HG03432 (cell line): ENCODE measurements at regions not wholly inside any gene's neighbourhood (a gene's known extent, or its start where the extent isn't known, plus 50 kb on each side); places are given as distances from the start of the nearest gene placed in this dataset.
"Not testable (repeated sequence)": the region's sequence is repeated elsewhere in the genome, so short reads cannot be mapped to it uniquely, and the experiment has no call there.

ENCODE experiments used
- ATAC-seq: cut with Tn5 transposase; IDR thresholded peaks from one replicate; pipeline ENCODE4 v1.9.1; 2021; ENCODE audit warnings: mild to moderate bottlenecking, moderate library complexity; ENCODE audit not compliant: unreplicated experiment

DNA sequence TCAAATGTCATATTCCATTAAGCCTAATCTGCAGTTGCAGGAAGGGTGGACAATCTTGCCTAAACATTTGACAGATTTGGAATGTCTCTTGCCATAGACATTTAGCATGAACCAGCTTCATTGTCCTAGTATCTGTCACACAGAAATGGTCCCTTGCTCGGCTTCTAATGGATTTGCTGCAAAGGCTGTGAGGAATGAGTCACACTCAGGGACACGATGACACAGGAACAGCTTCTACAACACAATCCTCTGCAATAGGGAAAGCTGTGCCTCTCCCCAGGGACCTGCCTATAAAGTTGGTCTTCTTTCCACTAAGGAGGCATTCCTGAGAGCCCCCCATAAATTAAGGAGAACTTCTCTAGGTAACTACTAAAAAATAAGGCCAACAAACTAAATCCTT lies 155.1 kb upstream of the L3MBTL4 start:
- ATAC-seq, result no peak

DNA sequence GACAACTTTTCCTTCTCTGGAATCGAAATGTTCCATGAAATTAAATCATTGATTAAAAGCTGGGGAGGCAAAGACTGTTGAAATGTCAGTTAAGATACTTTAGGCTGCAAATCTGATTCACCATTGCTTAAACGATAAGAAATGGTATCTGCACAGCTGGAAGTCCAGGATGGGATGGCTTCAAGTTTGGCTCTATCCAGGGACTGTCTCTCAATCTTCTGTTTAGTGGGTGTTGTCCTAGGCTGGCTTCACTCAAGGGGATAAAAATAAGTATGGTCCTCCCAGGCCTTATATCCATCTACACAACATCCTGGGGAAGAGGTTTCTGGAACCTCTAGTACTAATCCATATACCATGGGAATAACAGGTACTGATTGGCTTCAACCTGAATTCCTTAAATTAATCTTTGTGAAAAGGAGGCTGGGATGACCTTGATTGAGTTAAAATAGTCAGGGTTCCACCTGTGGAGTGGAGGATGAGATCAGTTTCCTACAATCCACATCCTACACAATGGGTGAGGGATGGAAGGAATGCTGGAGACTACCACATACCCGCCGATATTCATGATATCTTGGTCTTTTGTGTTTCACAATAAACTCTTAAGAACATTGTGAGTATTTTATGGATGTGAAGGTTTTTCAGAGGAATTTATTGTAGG lies 156.0 kb upstream of the L3MBTL4 start:
- no peak for ATAC-seq

DNA sequence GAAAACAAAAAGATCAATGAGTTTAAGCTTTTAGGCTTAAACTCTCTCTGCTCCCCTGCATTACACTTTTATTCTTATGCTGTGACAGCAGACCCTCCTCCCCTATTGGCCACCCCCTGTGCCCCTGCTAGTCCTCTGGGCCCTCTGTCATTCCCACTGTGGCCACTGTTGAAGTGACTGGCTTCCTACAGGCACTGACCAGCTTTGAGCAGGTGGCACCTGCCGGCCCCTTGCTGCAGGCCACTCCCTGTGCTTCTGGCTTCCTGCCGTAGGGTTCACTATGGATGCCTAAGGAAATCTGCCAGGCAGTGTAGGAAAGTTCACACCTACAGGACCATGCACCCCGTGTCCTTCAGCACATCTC lies 156.5 kb upstream of the L3MBTL4 start:
- no peak for ATAC-seq

DNA sequence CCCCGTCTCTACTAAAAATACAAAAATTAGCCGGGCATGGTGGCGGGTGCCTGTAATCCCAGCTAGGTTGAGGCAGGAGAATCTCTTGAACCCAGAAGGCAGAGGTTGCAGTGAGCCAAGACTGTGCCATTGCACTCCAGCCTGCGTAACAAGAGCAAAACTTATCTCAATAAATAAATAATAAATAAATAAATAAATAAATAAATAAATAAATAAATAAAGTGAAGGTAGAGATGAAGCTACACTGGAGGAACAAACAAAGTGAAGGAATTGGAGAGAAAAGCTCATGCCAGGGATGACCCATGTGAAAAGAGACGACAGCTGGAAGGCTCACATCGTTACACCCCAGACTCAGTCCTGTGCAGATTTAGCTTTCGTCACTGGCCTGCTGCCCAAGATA lies 157.3 kb upstream of the ARHGAP28 start:
- not testable (repeated sequence) for ATAC-seq

DNA sequence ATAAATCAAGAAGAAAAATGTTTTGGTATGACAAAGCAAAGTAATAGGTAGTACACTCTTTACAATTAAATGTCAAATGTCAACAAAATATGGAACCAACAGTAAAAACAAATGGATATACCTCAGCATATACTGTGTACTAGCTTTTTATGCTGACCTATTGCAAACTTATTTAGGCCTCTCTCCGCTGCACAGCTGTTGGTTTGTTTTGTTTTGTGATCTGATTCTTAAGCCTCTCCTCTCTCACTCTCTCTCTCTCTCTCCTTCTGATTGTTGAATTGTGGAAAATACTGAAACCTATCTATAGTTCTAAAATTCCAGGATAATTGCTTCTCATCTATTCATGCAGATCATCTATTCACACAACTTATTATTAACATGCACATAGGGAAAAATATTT lies 154.9 kb upstream of the ARHGAP28 start:
- ATAC-seq, result no peak

DNA sequence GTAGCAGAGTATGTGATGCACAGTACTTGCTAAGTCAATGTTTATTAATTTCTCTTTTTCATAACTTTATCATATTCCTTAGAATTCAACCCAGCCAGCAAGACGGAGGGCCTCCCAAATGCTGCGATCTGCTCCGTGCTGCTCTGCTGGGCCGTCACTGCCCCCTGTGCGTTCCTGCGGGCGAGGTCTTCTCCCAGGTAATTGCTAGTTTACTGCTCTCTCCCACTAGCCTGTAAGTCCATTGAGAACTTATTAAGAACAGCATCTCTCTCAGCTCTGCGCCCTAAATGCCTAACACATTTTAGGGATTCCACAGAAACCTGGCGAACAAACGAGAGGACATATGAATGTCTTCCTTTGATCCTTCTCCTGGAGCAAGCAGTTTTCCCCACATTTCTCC lies 153.6 kb upstream of the ARHGAP28 start:
- ATAC-seq, result no peak

DNA sequence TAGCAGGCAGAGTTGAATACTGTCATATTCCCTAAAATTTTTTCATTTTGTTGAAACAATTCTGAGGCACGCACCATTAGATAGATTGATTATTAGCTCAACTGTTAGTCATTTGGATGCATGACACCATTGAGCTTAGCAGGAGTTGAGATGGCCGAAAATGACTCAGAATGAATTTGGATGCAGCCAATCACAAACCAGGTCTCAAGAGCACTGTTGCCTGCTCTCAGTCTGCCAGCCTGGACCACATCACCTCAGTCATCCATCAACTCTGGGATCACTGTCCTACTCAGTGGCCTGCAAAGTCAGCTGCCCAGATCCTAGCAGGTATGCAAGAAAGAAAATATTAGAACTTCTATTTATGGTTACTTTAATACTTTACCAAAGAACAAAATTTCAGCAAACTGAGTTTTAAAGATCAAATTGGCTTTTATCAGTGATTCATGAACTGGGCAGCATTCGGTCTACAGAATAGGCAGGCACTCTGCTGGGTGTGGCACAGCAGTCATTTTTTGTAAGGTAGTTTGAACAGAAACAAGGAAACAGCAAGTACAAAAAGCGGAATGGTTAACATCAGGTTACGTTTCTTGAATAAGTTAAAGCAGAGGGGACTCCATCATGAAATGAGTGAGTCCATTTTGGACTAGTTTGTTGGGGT lies 152.7 kb upstream of the ARHGAP28 start:
- ATAC-seq, result no peak

DNA sequence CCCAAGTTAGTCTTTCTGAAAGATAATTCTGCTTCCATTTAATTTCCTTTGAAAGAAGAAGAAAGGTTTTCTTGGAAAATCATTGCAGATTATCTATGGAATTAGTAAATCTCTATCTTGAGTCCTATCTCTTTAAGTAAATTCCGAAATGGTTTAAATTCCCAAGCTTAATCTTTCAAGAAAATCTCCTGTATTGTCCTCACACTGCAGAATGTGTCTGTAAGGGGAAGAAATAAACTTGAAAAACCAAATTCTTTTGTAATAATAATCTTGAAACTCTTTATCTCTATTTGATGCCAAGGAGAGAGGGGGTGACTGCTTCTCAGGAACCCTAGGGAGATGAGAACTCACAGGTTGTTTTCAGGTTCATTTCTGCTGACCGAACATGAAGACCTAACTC lies 150.8 kb upstream of the ARHGAP28 start:
- no peak for ATAC-seq

DNA sequence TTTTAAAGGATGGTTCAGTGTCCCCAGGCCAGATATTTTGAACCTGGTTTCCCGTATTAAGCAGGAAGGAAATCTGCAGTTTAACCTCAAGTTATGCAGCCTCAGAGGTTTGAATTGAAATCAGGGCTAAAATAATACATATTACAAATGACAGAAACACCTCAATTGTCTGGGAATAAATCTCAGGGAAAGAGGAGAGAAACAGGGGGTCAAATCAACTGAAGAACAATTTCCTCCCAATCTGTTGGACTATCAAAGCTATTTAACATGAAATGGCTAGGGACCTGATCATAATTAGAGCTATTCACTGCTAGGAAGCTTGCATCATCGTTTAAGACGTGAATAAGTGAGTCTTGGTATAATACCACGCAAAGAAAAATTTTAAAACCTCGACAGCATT lies 150.0 kb upstream of the ARHGAP28 start:
- no peak for ATAC-seq

DNA sequence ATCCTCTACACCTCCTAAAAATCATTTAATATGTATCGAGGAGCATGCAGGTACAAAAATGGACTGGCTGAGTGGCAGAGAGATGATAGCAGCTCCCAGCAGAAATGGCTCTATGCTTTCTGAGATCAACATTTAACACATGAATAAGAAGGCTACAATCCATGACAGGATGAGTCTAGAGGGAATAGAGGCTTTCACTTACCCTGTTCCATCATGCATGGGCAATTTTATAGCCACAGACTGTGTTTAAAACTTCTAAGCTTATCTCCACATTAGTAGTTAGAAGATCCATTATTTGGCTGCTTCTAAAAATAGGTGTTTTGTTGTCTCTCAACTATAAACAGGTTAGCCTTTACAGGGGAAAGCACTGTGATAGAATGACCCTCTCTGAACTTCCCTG lies 149.1 kb upstream of the ARHGAP28 start:
- no peak for ATAC-seq

DNA sequence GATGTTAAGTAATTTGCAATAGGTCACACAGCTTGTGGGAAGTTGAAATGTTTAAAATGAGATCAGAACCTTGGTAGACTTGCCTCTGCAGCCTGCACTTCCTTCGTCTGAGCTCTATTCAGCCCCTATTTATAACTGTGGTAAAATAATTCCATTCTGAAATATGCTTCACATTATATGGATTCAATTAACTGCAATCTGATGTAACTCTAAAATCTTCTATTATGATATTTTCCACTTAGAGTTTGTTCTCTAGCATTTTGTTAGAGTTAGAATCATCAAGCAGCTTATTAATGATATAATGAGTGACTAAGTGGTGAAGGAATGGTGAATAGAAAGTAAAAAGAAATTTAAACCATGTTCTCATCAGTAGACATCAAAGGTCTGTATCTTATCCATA lies 139.6 kb upstream of the ARHGAP28 start:
- no peak for ATAC-seq

DNA sequence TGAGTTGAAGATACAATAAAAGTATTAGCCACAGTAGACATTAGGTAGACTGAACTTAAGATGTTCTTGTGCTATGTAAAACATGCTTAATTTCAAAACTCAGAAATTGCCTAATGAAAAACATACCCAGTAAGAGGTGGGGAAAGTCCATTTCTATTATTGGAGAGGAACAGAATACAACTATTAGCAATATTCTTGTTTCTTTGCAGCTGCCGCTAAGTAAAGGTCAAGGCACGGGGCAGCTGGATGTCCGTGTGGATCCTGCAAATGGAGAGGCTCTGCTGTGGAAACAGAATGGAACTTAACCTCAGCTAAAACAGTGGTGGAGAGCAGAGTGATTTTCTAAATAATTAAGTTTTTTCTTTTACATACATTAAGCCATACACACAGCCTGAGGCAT lies 139.2 kb upstream of the ARHGAP28 start:
- no peak for ATAC-seq

DNA sequence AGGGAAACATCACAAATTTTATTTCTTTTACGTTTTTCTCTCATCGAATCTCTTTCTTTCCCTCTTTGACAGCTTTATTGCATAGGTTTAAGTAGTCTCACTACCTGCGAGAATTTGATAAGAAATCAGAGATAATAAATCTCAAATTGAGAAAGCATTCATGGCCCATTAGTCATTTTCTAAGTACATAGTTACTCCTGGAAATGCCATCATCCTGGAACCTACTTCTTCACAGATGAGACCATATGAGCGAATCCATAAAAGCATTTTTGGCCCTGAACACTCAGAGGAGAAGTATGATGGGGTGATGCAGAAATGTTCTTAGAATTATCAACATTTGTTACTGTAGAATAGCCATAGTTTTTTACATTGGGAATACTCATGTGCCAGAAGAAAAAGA lies 138.0 kb upstream of the ARHGAP28 start:
- ATAC-seq, result no peak

DNA sequence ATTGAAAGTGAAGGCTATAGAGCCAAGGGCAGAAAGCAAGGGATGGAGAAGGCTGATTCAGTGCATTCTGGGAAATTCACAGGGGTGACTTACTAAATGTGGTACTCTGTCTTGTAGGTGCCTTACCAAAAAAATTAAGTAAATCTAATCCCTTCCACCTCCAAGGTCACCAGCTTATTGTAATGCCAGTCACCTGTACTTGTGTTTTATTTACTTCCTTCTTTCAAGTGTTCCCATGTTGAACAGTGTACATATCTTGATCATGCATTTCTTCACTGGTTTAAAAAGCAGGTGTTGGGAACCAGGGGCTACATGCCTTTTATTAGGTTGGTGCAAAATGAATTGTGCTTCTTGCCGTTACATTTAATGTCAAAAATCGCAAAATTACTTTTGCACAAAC lies 137.0 kb upstream of the ARHGAP28 start:
- ATAC-seq, result no peak

DNA sequence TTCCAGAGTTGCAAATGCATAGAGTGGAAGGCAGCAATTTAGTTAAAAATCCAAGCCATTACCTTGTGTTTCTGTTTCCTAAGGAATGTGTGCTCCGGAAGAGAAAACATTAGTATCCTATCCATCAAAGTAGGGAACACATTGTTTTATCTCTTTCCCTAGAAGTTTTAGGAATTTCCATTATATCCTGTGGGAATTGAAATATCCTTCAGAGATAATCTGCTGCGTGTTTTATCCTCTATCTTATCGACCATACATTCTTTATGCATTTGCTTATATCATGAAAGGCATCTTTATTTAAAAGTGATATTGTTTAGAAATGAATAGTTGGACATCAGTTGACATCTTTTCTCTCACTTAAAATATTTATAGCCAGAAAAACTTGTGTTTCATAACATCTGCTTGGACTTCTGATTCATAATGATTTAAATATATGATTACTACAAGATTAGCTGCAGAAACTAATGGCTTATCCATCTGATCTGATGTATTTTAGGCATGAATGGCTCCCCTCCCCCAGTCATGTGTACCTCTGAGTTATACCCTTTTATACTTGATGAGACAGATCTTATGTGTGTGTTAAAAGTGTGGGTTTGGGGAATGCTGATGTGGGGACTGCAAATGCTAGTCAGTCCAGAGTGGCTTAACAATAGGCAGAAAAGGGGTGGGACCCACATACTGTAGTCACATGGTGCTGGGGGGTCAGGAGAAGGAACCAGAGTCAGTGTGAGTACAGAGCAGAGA lies 136.2 kb upstream of the ARHGAP28 start:
- no peak for ATAC-seq

DNA sequence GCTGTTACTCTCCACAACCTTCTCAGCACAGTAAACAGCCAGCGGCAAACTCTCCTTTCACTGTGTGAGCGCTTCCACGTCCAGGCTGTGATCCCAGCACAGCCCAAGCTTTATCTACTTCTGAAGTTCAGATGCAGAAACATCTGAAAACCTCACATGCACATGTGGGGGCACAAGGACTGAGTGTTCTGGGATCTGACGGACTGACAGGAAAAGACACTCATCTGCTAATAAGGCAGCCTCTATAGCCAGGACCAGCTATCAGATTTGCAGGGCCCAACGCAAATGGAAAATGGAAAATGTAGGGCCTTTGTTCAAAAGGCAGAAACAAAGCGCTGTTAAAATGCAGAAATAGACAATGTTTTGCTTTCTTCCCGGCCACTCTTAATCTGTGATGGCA lies 133.8 kb upstream of the ARHGAP28 start:
- no peak for ATAC-seq

DNA sequence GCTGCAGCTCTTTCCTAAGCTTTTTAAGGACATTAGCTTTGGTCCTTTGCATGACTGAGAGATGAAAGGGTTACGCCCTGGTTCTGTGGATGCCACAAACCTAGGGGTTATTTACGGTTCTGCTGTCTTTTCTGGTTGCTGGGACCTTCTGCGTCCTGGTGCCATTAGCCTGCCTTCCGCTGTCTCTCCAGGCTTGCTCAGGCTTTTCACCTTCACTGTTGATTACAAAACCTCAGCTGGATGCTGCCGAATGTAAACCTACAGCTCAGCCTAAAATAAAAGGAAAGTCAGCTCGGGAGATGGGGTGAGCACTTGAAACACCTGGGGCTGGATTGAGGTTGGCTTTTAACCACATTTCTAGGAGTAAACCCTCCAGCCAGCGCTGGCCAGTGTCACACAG lies 130.9 kb upstream of the ARHGAP28 start:
- no peak for ATAC-seq

DNA sequence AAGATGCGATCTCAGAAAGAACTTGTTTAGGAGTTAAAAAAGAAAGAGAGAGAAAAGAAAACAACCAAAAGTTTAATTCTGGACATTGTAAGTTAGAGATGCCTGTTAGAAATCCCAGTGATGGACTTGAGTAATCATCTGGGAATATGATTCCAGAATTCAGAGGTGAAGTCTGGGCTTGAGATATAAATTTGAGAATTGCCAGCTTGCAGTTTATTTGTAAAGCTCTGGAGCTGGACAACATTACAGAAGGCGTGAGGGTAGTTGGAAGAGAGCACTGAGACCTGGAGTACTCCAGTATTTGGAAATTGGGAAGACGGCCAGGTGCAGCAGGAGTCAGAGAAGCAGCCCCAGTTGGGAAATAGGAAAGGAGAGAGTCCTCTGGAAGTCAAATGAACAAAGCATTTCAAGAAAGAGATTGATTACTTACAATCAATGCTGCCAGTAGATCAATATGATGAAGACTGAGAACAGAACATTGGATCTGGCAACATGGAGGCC lies 128.8 kb upstream of the ARHGAP28 start:
- no peak for ATAC-seq

DNA sequence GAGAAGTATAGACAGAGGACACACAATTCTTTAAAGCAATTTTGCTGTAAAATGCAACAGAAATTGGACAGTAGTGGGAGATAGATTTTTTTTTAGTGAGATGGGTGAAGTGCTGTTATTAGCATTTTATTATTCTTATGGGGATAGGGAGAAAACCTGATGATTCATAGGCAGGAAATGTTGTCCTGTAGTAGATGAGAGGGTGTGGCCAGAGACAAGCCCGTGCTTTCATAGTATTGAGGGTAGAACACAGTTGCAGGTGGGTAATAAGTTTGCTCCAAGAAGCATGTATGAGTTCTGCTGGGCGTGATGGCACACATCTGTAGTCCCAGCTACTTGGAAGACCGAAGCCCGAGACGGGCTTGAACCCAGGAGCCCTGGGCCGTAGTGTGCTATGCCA lies 128.3 kb upstream of the ARHGAP28 start:
- ATAC-seq, result no peak

DNA sequence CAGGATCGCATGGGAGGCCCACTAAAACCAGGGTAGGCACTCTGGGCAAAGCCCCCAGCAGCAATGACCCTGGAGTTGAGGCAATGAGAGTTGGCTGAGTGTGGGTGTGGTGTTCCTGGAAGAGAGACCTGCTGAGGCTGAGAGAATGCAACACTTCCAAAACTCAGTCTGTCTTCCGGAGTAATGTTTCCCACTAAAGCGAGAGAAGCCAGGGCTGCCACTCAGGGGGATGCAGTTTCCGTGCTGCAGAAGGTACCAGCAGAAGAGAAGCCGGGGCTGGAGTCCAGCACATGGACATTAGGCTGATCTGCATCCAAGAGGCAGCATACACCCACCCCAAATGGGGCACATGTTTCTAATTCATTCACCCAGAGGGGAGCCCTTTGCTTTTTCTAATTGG lies 127.2 kb upstream of the ARHGAP28 start:
- ATAC-seq, result no peak

DNA sequence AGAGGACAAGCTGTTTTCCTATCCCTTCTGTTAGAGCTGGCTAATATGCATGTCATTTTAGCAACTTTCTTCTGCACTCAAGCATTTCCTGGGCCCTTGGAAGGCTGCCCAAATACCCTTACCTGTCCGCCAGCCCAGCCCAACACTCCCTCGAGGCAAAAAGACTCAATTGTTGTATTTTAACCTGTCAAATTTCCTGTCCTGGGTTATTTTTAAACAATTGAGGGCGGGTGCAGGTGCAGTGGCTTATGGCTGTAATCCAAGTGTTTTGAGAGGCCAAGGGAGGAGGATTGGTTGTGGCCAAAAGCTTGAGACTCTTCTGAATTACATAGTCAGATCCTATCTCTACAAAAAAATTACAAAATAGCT lies 125.0 kb upstream of the ARHGAP28 start:
- no peak for ATAC-seq

DNA sequence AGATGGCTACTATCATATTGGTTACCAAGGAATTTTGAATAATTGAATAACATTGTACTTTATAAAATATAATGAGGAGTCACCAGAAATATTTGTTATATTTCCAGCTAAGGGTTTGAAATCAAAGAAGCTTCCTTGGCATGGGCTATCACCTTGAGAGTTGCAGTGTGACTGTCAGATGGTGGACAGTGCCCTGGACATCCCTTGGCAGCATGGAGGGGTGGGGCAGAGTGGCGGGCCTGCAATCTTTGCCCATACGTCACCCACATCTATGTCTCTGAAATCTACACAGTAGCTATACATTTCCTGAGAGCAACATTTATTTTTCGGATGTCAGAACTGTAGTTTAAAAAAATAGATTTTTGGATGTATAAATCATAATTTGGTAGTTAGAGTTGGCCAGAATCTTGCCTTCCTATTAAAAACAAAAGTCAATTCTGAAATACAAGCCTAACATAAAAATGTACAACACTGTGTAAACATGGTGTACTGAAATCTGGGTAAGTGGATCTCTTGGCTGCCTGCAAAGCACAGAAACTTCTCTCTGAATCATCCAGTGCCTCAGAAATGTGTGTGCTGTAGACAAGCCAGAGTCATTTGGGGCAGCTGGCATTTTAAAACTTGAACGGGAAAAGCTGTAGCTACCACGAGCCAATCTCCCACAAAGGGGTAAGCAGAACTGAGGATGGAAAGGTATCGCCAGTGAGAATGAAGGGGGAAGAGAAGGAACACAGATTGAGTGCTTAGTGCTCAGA lies 124.2 kb upstream of the ARHGAP28 start:
- ATAC-seq, result no peak
